ENCODE measurements at regions not wholly inside any gene's neighbourhood (a gene's known extent, or its start where the extent isn't known, plus 50 kb on each side); places are given as distances from the start of the nearest gene placed in this dataset.

GRCh38 chr12:59079002-59079401 is 158.7 kb upstream of the LRIG3 start:
- TF ChIP-seq ZFX (IDR thresholded peaks at IDR 0.05) (no peak), CTCF (conservative IDR thresholded peaks at IDR 0.05) (no peak)
- H3K27ac ChIP-seq: no peak overlapping the region

- TF ChIP-seq ZFX (IDR thresholded peaks at IDR 0.05) (no peak), CTCF (conservative IDR thresholded peaks at IDR 0.05) (no peak)
- H3K27ac ChIP-seq: no peak overlapping the region; the same call in 1 of the 2 replicates
These were observed 157.5 kb upstream of the LRIG3 start for GRCh38 chr12:59077575-59078426.

- no peak overlapping the region; the same call in 1 of the 2 replicates for H3K27ac ChIP-seq
- no peak for TF ChIP-seq CTCF (conservative IDR thresholded peaks at IDR 0.05)
- no peak for TF ChIP-seq ZFX (IDR thresholded peaks at IDR 0.05)
These were observed 156.8 kb upstream of the LRIG3 start for GRCh38 chr12:59077153-59077552.

GRCh38 chr12:59076622-59077021 is 156.3 kb upstream of the LRIG3 start:
- TF ChIP-seq ZFX (IDR thresholded peaks at IDR 0.05) (no peak), CTCF (conservative IDR thresholded peaks at IDR 0.05) (no peak)

GRCh38 chr12:59075968-59076490 is 155.7 kb upstream of the LRIG3 start:
- TF ChIP-seq CTCF (conservative IDR thresholded peaks at IDR 0.05): no peak
- no peak for TF ChIP-seq ZFX (IDR thresholded peaks at IDR 0.05)
- no peak overlapping the region for H3K27ac ChIP-seq

More at GRCh38 chr12:59076622-59077021, 156.3 kb upstream of the LRIG3 start:
- no peak overlapping the region for H3K27ac ChIP-seq

- TF ChIP-seq CTCF (conservative IDR thresholded peaks at IDR 0.05) (no peak), ZFX (IDR thresholded peaks at IDR 0.05) (no peak)
- no peak overlapping the region for H3K27ac ChIP-seq
These were observed 154.8 kb upstream of the LRIG3 start for GRCh38 chr12:59075141-59075540.

GRCh38 chr12:59070322-59070933 is 150.1 kb upstream of the LRIG3 start:
- TF ChIP-seq CTCF (conservative IDR thresholded peaks at IDR 0.05) (no peak), ZFX (IDR thresholded peaks at IDR 0.05) (no peak)
- H3K27ac ChIP-seq: no peak overlapping the region
